Panc1 (cell line): ENCODE measurements at regions not wholly inside any gene's neighbourhood (a gene's known extent, or its start where the extent isn't known, plus 50 kb on each side); places are given as distances from the start of the nearest gene placed in this dataset.

Source experiments
- CTCF ChIP-seq: fragments of 450-650 bp; IDR thresholded peaks from 2 replicates; pipeline ENCODE4 v1.5.1; 2017; ENCODE audit warnings: mild to moderate bottlenecking
- POLR2AphosphoS5 ChIP-seq: IDR thresholded peaks from 2 replicates; pipeline ENCODE4 v1.6.1; 2012; ENCODE audit warnings: mild to moderate bottlenecking, low read depth, low read length, moderate library complexity

- TF ChIP-seq CTCF (no peak), POLR2AphosphoS5 (no peak)
Measured at GRCh38 chr12:127351481-127352010, 915.4 kb upstream of the TMEM132C start.
